HTR-8/SVneo (cell line): ENCODE measurements at regions not wholly inside any gene's neighbourhood (a gene's known extent, or its start where the extent isn't known, plus 50 kb on each side); places are given as distances from the start of the nearest gene placed in this dataset.

Source experiments
- DNase-seq: peaks from one replicate; pipeline ENCODE4 v3.0.0; 2011; ENCODE audit warnings: low spot score, mixed read lengths; ENCODE audit not compliant: insufficient read length
- FAIRE-seq: peaks from 2 replicates; lab custom pipeline; 2011; peaks lifted over from hg19 to GRCh38; lab: Jason Lieb, UNC

DNA sequence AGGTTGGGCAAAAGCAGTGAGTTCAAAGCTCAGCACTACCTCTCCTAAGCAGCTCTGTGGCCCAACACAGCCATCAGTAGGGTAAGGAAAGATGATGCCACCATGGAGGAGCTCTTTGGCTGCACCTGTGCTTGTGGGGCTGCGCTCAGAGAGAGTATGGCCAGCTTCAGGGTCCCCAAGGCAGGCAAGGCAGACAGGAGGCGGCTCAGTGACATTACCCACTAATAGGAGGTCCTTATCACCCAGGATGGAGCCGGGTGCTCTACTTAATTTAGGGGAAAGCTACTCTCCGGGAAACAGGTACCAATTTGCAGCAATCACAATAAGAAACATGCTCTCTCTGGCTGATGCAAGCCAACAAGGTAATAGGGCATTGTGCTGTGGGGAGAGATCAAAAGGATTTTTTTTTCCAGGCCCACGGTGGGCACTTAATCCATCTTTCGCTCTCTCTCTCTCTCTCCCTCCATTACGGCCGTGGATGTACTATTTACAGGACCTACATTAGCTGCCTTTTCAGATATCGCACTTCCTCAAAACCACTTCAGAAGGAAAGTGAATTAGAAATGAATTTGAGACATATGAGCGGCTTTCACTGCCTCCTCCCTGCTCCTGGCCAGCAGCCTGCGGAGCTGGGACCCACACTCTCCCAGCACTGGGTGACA lies 446.3 kb downstream of the SOX6 start:
- FAIRE-seq, result no peak
- DNase-seq, result no peak

DNA sequence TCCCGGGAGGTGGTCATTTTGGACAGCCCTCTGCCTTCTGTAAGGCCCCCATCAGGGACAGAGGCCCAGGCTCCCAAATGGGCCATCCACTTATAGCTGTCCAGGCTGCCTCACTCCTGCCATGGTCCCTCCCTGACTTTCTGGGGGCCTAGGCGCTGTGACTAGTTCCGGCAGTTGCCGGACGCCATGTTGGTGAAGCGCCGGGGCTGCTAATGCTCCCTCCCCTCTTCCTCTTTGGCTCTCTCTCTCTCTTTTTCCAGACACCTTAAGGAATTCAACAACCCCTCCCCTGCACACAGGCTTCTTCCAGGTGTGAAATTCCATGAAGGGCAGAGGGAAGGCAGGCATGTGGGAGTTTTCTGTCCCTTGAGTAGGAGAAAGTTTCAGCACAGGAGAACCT lies 445.6 kb downstream of the SOX6 start:
- no peak for DNase-seq
- no peak for FAIRE-seq

GRCh38 chr11:15911377-15912044 lies 444.8 kb downstream of the SOX6 start:
- DNase-seq (no peak), FAIRE-seq (no peak)

- DNase-seq (no peak), FAIRE-seq (no peak)
These were observed 444.1 kb downstream of the SOX6 start for GRCh38 chr11:15912291-15912690.

- no peak for DNase-seq
These were observed 443.5 kb downstream of the SOX6 start for GRCh38 chr11:15912825-15913224.

DNA sequence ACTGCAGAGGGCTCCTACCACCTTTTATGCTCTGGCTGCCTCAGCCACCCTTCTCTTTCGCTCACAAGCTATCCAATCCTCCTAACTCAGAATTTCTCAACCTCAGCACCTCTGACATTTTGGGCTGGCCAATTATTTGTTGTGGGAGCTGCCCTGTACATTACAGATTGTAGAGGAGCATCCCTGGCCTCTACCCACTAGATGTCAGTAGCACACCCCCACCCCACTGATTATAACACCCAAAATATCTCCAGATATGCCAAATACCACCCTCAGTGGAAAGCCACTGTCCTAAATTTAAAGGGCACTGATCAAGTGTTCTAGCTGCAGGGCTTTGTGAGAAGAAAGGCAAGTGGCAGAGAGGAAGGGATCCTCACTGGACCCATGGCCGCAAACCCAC lies 443.1 kb downstream of the SOX6 start:
- no peak for FAIRE-seq
- DNase-seq, result no peak

More at GRCh38 chr11:15912825-15913224, 443.5 kb downstream of the SOX6 start:
- FAIRE-seq, result no peak
